T-helper 9 cell (primary cell): ENCODE measurements at regions not wholly inside any gene's neighbourhood (a gene's known extent, or its start where the extent isn't known, plus 50 kb on each side); places are given as distances from the start of the nearest gene placed in this dataset.

Experiments used
- DNase-seq: peaks from one replicate; pipeline ENCODE4 v3.0.0-alpha.2; 2020

DNA sequence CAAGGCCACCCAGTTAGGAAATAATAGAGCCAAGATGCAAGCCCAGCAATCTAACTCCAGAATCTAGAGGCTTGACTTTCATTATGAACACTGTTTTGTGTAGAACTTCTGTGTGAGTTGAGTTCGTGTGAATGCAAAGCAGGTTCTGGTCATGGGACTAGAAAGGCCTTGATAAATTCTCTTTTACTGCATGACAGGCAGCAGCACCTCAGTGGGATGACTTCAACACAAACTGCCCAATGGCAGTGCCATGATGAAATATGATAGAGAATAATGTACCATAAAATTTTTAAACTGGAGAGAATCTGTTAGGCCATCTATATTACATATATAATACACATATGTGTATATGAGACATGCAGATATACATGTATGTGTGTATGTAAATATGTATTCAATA lies 214.5 kb downstream of the KLF5 start:
- no peak for DNase-seq

DNA sequence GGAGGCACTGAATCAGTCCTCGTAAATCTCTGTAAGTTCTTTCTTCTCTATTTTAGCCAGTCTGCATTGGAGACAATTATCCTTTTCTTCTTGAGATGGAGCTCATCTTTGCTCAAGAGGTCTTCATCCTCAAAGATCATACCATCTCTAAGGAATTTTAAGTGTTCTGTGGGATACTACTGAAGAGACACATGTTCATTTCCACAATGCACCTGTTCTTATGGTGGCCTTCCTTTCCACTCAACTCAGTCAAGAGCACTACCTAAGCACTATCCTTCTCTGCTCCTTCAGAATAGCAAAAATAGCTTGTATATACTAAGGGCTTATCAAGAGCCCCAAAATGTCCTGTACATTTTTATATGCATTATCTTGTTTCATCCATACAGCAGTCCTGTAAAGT lies 214.0 kb downstream of the KLF5 start:
- no peak for DNase-seq

DNA sequence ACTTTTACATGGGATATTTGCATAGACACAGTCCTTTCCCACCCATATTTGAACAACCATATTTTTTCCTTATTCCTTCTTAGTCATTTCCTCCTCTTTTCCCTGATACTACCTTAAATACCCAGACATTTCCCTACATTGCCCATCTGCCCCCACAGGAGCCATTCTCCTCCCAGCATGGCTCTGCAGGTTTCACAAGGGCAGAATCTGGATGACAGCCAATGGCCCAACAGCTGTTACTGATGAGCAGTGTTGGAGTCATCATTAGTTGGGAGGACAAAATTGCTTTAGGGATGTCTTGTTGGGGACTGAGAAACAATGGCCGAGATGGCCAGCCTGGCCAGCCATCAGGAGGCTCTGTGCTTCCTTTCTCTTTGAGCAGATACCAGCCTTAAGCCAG lies 209.5 kb downstream of the KLF5 start:
- DNase-seq, result no peak

DNA sequence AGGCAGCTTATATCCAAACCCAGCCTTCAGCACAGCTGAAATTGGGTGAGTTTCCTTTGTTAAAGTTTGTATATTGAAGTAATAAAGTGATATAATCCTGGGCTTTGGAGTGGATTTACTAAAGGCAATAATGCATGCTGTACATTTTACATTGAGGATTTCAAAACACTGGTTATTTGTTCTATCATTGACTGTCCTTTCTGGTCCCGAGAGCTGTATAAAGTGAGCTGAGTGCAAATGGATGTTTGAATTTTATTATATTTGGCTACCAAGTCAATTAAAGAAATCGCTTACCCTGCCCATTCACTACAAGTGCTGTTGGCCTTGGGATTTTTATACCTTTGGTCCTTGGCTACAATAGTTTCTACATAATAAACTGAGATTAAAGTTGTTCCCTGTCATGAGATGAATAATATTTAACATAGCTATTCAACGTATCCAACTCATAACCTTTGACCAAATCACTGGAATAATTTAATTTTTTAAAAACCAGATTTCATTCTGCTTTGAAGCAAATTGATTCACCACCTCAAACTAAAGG lies 207.9 kb downstream of the KLF5 start:
- no peak for DNase-seq

DNA sequence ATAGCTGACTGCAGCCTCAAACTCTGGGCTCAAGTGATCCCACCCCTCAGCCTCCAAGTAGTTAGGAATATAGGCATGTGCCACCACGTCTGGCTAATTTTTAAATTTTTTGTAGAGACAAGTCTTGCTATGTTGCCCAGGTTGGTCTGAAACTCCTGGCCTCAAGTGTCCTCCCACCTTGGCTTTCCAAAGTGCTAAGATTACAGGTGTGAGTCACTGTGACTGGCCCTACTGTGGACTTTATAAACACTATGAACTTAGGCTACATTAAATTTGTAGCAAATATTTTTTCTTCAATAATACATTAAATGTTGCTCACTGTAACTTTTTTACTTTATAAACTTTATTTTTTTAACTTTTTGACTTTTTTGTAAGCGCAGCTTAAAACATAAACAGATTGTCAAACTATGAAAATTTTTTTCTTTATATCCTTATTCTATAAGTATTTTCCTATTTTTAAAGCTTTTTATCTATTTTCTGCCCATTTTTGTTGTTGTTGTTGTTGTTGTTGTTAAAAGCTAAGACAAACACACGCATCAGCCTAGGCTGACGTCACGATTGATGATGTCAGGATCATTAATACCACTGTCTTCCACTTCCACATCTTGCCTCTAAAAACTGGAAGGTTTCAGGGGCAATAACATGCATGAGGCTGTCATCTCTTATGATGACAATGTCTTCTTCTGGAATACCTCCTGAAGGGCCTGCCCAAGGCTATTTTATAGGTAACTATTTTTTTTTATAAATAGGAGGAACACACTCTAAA lies 204.2 kb downstream of the KLF5 start:
- DNase-seq, result no peak

DNA sequence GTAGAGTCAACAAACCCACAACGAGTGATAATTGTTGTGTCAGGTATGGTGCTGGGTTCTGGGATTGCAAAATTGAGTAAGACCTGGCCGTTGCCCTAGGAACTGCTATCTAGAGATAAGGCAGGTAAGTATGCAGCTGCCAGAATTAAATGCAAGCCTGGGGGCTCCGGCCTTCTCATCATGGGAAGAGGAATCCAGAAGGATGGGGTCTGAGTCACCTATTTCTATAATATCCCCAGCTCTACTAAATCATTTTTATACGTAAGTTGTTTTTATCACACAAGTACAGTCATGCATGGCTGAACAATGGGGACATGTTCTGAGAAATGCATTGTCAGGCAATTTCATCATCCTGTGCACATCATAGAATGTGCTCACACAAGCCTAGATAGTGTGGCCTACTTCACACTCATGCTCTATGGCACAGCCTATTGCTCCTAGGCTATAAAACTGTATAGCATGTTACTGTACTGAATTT lies 203.0 kb downstream of the KLF5 start:
- no peak for DNase-seq

DNA sequence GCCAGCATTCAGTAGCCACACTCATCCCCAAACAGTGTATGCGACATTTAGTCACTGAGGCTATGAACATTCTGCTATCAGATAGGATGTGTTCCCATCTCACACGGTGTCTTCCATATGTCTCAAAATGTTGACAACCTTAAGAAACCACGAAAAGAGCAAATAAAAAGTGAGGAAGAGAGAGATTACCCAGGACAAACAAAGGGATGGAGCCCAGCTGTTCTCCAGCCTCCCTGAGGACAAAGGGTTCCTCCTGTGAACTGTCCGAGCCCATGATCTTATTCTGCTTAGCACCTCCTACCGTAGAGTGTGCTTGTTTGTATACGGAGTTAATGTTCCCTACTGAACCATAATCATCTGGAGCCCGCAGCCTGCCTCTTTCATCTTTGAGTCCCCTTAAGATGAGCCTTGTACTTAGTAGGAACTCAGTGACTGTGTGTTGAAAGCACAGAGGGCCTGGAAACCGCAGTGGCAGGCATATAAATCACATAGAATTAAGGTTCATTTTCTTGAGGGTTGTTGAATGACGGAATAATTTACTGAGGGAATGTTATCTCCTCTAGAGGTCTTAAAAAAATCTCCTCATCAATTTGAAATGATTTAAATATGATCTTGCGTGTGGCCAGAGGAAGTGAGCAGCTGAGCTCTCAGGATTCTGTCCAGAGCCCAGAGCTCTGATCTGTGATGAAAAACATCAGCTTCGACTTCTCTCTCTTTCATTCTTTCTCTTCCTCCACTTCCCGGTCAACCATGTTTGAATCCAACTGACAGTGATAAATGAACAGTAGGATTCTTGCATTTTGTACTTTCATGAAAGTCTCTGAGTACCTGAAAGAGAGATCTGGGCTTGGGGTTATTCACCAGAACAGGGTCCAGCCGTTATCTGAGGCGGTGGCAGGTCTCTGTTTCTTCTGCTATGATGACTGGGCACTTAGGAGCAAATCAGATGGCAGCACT lies 200.5 kb downstream of the KLF5 start:
- no peak for DNase-seq

DNA sequence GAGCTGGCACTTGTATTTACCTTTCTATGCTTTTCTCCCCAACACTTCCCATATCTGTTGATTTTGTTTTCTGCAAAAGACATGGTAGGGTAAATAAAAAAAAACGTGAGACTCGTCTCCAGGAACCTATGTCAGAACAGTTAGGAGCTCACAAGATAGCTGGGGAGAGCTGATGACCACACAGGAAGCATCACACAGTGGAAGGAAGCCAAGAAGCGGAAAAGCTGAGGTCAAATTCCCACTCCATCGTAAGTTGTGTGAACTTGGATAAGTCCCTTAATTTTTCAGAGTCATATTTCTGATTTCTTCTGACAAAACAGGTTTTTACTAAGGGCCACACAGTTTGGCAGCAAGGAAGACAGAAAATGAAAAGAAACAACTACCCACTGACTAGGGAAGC lies 199.6 kb downstream of the KLF5 start:
- DNase-seq, result no peak

DNA sequence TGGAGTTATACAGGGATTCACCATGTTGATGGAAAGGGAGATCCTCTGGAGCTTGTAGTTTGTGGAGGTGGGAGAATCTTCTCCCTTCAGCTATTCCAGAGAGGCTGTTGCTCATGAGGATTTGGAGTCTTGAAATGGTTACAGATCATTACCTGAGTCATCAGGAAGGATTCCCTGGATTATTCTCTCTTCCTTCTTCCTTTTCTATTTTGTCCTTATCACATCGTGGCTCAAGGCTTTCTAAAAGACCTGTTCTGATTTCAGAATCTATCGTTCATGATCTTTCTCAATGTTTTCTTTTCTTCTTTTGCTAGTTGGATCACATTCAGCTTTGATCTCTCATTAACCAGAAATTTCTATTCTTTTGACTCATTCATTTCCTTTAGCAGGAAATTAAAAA lies 196.0 kb downstream of the KLF5 start:
- no peak for DNase-seq

DNA sequence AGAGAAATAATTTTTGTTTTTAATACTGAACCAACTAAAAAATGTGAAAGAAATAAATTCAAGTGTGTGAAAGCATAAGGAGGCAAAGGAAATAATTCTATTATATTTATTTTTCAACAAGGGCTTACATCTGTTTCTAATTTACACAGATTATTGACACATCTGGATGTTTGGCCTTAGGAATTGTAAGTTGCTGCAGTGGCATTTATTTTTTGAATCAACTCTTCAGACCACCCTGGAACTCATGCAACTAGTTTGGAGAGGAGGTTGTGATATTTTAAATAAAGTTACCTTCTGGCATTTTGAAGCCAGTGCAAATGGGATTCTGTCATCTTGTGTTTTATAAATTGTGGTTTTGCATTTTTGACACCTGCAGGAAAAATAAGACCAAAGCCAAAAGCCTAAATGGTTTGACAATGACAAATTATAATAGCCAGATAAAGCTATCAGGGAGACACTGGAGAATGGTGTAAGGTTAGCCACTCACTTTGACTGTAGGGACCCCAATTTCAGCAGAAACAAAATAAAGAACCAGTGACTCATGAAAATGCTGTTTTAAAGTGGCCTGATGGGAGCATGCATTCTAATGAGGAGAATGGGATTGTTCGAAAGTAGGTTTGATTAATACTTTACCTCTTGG lies 192.9 kb downstream of the KLF5 start:
- DNase-seq, result no peak

DNA sequence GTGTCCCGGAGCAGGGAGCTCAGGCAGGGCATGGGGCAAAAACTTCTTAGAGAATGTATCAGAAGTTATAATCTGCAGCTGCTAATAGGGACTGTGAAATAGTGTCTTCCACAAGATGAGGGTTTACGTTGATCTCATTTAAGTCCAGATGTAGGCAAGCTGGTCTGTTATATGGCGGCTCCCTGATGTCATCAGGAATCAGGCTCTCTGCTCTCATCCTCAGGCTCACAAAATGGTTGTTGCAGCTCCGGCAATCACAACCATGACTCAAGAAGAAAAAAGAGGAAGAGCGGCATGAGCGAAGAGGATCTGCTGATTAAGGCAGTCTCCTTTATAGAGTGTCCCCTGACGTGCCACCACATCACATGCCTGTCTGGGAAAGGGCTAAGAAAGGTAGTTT lies 191.3 kb downstream of the KLF5 start:
- no peak for DNase-seq

DNA sequence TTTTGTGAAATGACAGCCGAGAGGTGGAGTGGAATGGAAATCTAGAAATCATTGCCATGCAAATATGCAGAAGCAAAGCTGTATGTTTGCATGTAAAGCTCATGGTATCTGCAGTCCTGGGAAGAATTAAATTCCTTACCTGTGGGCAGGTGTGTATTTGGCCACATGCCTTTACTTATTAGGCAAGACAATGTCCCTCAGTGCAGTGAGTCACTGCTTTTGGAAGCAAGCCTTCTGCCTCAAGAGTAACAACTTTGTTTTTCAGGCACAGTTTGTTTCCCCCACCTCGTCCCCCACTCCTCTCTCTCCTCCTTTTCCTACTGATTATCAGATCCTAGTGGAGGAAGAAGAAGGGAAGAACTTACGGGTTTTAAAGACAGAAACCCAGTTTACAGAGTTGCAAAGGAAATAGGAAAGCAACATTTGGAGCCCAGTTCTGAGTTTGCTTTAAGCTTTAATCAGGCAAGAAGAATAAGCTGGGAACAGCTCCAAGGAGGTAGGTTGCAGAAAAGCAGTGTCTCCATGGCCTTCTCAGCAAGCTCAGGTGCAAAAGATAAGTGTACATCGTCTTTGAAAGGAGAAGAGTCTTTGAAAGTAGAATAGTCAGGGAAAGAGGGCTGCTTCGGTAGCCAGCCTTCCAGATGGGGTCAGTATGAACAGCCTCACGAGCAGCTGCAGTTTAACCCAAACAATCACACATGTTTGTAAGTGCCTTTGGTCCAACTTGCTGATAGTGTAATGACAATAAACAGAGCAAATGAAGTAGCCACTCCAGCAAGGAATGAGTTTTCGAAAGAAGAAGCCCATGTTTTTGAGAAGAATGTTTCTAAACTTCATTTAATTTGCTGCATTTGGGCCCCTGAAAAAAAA lies 190.1 kb downstream of the KLF5 start:
- no peak for DNase-seq

DNA sequence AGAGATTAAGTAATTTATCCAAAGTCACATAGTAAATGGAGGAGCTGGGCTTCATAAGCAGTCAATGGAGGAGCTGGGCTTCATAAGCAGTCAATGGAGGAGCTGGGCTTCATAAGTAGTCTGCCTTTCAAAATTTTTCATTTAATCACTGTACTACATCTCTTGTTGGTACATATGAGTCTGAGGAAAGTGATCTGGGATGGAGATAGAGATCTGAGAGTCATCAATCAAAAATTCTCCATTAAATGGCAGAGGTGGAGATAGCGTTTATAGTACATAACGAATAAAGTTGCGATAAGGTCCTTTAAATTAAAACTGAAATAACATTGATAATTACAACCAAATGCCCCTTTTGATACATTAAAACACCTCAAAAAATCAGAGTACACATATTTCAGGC lies 189.3 kb downstream of the KLF5 start:
- DNase-seq, result no peak

DNA sequence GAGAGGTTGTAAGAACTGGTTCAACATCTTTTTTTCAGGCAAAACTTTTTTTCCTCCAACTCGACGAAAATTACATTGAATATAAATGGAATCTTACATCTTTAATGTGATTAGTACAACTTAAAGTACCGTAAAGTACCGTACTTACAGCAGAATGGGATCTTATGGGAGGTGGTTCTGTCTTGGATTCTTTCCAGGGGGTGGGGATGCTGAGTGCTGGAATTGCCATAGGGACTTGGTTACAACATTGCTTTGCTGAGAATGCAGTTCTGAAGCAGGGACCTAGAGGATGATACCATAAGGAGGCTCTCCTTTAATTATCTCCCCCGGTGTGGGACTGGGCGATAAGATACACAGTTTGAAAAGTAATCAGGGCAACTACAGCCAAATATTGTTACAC lies 186.4 kb downstream of the KLF5 start:
- DNase-seq, result no peak

DNA sequence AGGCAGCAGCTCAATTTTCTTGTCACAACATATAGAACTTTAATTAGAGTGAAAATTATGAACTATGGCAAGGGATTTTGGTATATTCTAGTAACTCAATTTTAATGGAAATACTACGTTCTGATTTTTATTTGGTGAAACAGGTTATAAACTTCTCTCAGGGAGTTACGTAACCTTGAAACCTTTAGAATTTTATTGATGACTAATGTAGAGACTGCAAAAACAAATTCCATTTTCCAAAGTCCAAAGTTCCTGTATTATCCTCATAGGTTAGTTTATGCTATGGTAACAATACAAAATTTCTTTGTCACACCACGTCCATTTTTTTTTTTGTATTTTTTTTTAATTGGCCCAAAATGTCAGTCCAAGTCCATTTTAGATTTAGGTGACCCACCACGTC lies 185.7 kb downstream of the KLF5 start:
- no peak for DNase-seq

DNA sequence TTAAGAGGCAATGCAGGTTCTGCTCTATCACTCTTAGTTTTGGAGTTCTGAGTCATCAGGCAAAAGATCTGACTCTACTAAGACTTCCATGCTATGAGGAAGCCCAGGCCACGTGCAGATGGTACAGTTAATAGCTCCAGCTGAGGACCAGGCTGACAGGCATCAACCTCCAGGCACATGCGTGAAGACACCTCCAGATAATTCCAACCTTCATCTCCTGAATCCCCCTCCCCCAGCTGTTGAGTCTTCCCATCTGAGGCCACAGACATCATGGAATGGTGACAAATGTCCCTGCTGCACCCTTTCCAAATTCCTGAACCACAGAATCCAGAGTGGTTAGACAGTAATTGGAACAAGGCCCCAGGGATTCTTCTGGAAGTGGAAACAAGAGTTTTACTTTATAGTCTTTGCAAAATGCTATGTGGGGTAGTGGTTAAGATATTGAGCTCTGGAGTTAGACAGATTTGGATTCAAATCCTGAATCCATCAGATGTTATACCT lies 183.8 kb downstream of the KLF5 start:
- no peak for DNase-seq

DNA sequence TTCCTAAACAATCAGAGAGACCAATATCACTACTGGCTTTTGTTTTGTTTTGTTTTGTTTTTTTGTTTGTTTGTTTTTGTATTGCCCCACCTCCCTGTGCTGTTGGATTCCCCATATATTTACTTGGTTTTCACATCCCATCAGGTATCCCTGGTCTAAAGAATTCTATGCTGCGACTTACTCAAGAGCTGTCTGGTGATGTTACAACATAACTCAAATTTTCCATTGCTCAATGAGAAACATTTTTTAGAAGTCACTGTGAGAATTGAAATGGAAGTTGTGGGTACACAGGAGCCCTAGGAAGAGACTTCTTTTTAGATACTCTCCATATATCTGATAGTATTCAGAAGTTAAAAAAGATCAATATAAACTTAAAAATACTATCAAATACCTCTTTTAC lies 181.4 kb downstream of the KLF5 start:
- no peak for DNase-seq

DNA sequence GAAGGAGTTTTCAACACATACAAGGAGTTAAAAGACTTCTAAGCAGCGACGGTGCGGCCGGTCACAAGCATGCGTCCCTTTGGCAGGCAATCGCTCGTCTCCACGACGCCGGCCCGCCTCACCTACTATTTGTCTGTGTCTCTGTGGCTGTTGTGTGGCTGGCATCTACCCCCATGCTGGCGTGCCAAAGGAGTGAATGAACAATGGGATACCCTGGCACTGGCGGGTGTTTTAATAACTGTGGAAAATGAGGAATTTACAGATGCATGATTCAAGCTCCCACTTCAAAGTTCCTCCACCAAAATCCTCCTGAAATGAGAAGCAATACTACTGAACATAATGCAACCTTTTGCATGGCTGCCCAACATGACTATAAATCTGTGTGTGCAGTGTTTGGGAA lies 176.6 kb downstream of the KLF5 start:
- no peak for DNase-seq

DNA sequence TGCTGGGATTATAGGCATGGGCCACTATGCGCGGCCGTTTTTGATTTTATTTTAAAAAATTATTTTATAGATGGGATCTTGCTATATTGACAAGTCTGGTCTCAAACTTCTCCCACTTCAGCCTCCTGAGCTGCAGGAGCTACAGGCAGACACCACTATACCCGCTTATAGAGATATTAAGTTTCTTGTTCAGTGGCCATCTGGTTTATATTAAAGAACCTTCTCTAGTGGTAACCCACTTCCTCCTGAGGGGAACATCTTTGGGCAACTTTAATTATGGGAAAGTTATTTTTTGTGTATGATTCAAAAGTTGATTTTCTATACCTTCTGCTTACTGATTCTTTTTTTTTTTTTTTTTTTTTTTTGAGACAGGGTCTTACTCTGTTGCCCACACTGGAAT lies 172.7 kb downstream of the KLF5 start:
- no peak for DNase-seq

DNA sequence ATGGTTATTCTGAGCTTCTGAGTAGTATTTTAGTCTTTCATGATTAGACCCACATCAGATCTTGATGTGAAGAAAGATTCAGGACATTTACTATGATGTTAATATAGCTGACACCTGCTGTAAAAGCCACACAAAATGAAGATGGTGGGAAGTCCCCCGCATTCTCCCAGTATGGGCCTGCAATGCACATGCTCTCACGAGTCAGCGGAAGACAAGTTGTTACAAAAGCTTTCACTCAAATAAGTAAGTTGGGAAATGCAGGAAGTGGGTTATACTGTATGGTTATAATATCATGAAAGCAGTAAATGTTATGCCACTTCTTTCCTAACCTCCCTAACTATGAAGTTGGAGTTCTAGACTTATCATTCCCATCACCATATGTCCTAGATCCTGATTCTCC lies 171.9 kb downstream of the KLF5 start:
- no peak for DNase-seq

DNA sequence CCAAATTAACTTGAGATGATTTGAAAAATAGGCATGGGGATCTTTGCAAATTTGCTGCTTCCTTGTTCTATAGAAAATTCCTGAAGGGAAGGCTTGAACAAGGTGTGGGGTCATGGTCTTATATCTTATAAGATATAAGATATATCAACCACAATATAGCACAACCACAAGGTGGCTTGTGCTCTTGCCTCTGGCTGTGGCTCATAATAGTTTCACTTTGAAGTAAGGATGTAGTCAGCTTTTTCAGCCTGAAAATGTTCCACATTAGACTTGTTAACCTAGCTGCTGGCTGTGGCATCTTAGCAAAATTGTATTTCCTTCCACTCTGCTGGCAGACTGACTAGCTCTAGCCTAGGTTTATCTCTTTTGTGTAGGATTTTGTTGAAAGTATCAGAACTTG lies 169.7 kb downstream of the KLF5 start:
- no peak for DNase-seq

DNA sequence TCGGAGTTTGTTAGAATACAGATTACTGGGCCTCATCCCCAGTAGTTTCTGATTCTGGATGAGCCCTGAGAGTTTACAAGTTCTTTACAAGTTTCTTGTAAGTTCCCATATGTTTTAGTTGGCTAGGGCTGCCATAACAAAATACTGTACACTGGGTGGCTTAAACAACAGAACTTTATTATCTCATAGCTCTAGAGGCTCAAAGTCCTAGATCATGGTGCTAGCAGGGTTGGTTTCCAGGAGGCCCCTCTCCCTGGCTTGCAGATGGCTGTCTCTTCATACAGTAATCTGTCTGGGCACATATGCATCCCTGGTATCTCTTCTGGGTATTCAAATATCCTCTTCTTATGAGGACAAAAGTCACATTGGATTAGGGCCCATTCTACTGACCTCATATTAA lies 167.2 kb downstream of the KLF5 start:
- no peak for DNase-seq
